ENCODE measurements at regions not wholly inside any gene's neighbourhood (a gene's known extent, or its start where the extent isn't known, plus 50 kb on each side); places are given as distances from the start of the nearest gene placed in this dataset.

DNA sequence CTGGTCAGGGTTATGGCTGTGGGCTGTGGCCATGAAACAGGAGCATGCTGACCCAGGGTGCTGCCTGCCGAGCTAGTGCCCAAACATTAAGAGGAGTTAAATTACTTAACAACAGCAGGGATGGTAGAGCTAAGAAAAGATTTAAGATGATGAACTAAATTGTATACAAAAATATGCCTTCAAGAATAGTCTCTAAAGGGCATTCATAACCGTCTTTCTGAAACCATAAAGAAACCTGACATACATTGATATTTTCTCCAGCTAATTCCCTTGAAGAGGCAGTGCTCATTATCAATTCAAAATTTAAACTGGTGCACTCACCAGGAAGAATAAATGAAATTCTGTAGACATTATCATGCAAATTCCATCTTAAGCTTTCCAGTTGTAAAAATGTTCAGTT, 265.8 kb upstream of the TAC1 start (continued):
- TF ChIP-seq, protein P1, sequence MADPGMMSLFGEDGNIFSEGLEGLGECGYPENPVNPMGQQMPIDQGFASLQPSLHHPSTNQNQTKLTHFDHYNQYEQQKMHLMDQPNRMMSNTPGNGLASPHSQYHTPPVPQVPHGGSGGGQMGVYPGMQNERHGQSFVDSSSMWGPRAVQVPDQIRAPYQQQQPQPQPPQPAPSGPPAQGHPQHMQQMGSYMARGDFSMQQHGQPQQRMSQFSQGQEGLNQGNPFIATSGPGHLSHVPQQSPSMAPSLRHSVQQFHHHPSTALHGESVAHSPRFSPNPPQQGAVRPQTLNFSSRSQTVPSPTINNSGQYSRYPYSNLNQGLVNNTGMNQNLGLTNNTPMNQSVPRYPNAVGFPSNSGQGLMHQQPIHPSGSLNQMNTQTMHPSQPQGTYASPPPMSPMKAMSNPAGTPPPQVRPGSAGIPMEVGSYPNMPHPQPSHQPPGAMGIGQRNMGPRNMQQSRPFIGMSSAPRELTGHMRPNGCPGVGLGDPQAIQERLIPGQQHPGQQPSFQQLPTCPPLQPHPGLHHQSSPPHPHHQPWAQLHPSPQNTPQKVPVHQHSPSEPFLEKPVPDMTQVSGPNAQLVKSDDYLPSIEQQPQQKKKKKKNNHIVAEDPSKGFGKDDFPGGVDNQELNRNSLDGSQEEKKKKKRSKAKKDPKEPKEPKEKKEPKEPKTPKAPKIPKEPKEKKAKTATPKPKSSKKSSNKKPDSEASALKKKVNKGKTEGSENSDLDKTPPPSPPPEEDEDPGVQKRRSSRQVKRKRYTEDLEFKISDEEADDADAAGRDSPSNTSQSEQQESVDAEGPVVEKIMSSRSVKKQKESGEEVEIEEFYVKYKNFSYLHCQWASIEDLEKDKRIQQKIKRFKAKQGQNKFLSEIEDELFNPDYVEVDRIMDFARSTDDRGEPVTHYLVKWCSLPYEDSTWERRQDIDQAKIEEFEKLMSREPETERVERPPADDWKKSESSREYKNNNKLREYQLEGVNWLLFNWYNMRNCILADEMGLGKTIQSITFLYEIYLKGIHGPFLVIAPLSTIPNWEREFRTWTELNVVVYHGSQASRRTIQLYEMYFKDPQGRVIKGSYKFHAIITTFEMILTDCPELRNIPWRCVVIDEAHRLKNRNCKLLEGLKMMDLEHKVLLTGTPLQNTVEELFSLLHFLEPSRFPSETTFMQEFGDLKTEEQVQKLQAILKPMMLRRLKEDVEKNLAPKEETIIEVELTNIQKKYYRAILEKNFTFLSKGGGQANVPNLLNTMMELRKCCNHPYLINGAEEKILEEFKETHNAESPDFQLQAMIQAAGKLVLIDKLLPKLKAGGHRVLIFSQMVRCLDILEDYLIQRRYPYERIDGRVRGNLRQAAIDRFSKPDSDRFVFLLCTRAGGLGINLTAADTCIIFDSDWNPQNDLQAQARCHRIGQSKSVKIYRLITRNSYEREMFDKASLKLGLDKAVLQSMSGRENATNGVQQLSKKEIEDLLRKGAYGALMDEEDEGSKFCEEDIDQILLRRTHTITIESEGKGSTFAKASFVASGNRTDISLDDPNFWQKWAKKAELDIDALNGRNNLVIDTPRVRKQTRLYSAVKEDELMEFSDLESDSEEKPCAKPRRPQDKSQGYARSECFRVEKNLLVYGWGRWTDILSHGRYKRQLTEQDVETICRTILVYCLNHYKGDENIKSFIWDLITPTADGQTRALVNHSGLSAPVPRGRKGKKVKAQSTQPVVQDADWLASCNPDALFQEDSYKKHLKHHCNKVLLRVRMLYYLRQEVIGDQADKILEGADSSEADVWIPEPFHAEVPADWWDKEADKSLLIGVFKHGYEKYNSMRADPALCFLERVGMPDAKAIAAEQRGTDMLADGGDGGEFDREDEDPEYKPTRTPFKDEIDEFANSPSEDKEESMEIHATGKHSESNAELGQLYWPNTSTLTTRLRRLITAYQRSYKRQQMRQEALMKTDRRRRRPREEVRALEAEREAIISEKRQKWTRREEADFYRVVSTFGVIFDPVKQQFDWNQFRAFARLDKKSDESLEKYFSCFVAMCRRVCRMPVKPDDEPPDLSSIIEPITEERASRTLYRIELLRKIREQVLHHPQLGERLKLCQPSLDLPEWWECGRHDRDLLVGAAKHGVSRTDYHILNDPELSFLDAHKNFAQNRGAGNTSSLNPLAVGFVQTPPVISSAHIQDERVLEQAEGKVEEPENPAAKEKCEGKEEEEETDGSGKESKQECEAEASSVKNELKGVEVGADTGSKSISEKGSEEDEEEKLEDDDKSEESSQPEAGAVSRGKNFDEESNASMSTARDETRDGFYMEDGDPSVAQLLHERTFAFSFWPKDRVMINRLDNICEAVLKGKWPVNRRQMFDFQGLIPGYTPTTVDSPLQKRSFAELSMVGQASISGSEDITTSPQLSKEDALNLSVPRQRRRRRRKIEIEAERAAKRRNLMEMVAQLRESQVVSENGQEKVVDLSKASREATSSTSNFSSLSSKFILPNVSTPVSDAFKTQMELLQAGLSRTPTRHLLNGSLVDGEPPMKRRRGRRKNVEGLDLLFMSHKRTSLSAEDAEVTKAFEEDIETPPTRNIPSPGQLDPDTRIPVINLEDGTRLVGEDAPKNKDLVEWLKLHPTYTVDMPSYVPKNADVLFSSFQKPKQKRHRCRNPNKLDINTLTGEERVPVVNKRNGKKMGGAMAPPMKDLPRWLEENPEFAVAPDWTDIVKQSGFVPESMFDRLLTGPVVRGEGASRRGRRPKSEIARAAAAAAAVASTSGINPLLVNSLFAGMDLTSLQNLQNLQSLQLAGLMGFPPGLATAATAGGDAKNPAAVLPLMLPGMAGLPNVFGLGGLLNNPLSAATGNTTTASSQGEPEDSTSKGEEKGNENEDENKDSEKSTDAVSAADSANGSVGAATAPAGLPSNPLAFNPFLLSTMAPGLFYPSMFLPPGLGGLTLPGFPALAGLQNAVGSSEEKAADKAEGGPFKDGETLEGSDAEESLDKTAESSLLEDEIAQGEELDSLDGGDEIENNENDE (IDR thresholded peaks at IDR 0.05; ENCODE audit: insufficient replicate concordance, low read length) = no peak
- no peak for TF ChIP-seq KDM1A (IDR thresholded peaks at IDR 0.05; ENCODE audit: borderline replicate concordance, low read length)
- TF ChIP-seq BCL11A (IDR thresholded peaks at IDR 0.05; ENCODE audit: low read depth in 2 of 2, low read length in 2 of 2) = no peak
- no peak for TF ChIP-seq TAF1 (IDR thresholded peaks at IDR 0.05; ENCODE audit: low read depth, low read length)
- no peak for TF ChIP-seq SP1 (IDR thresholded peaks at IDR 0.05; ENCODE audit: low read depth, low read length)
